Head of caudate nucleus (tissue), 42 donors: ENCODE measurements at regions not wholly inside any gene's neighbourhood (a gene's known extent, or its start where the extent isn't known, plus 50 kb on each side); places are given as distances from the start of the nearest gene placed in this dataset.

Experiments used
- DNase-seq, 42 donors: peaks; one replicate each; pipeline versions ENCODE4 v3.0.0 to v3.0.0-alpha.2; 2020 to 2021; ENCODE audit warnings: mixed read lengths in 7 of 42
- intact Hi-C: fragments of 100-400 bp; cut with DNase I; formaldehyde crosslinking; loops from one replicate; pipeline ENCODE4 v1.15.0; 2022

DNA sequence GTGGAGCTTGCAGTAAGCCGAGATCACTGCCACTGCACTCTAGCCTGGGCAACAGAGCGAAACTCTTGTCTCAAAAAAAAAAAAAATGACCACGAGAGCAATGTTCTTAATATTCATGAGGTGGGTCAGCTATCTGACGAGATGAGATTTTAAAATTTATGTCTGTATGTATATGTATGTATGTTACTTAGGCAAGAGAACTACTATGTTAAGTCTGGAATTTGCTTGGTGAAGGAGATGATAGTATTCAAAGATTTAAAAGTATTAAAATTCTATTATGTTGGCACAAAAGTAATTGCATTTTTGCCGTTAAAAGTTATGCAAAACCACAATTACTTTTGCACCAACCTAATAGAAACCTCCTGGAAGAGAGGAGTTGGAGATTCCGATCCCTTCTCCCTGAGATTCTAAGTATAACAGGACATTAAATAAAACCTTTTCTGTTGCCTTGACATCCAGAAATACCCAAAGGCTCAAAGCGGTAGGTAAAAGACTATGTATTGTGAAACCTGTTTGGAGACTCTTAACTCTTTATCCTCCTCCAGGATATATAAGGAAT, 114.3 kb upstream of the TNS3 start:
- DNase-seq = no peak
- intact Hi-C loops = no loop called here

GRCh38 chr7:47693216-47693615, 111.3 kb upstream of the TNS3 start:
- intact Hi-C loops = no loop called here
- DNase-seq = no peak

DNA sequence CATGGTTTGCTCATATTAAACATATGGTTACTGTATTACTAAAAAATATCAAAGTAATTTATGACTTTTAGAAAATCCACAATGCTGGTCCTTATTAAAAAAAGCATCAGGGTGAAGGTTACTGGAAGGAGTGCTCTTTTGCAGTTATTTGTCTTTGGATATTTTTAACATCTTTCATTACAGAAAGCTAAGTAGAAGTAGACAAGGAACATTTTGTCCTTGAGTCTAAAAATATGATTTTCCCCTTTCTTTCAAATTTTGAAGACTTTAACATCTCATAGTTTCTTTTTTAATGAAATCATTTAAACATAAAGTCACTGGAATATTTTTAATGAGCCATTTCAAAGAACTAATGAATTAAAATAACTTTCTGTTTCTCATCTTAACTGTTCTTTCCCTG, 110.1 kb upstream of the TNS3 start:
- no peak for DNase-seq
- intact Hi-C loops = no loop called here

DNA sequence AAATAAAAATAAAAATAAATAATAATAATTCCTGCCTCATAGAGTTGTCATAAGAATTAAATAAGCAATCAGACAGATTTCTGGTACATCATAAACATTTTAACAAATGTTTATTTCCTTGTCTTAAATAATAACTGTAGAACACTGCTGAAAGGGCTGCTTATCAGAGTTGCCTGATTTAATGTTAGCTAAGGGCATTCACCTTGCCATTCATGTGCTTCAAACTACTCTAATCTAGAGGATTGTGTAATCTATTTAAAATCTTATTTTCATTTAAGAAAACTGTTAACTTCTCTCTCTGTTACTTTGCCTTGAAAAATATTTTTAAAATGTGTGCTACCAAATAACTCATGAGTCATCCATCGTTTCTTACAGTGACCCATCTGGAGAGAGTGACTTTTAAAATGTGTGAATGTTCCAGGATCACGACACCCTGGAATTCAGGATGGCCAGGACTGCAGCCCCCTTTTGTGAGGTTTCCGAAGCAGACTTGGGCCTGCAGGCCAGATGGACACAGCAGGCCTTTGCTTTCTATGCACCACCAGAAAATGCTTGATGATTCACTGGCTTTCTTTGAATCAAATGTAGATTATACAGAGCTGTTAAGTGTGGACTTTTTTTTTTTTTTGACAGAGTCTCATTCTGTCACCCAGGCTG, 109.1 kb upstream of the TNS3 start:
- intact Hi-C loops = no loop called here
- DNase-seq = no peak

DNA sequence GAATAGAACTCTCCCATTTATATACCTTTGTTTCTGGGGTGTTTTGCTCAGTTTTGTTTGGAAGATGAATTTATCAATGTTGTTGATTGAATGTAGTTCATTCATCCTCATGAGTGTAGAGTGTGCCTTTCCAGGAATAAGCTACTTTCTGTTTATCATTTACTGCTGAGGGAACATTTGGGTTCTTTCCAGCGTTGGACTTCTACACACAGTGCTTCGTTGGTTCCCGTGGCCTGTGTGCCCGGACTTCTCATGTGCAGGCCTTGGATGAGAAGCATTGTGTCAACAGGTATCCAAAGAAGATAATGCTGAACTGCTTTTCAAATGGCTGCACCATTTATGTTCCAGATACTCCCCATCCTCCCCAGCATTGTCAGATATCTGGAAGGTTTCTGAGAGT, 107.6 kb upstream of the TNS3 start:
- DNase-seq = peak in 5 of 42 donors; percentile 17 to 47 (median 28)
- intact Hi-C loops = no loop called here

DNA sequence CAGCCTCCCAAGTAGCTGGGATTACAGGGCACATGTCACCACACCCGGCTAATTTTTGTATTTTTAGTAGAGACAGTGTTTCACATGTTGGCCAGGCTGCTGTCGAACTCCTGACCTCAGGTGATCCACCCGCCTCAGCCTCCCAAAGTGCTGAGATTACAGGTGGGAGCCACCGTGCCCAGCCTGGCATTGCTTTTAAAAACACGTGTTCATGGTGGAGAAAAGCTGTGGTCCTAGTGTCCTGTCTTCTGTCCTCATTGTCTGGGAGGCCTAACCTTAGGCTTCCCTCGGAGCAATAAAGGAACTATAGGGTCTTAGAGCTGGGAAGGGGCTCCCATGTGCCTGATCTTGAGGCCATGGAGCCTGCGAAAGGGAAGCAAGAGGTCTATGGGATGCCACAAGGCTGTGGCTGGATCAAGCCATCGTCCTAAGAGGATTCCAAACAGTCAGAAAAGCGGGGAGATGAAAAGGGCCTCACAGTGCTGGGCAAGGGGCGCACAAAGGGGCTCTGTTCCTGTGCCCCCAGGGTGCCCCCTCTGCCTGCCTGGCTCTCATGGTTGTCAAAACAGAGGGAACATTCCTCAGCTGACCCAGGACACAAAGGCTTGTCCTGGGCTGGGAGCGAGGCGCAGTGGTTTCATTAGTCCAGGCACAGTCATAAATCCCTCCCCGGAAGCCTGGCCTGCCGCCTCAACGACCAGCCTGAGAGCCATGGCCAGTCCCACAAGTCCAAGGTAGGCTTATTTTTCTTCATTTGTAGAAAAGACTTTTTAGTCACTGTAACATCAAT, 106.6 kb upstream of the TNS3 start:
- peak; percentile 13 to 79 (median 46) for DNase-seq
- intact Hi-C loops = no loop called here

GRCh38 chr7:47685712-47686376, 103.9 kb upstream of the TNS3 start:
- DNase-seq = no peak
- intact Hi-C loops = no loop called here

- DNase-seq = no peak
- intact Hi-C loops = no loop called here
Observed at GRCh38 chr7:47685151-47685550, 103.2 kb upstream of the TNS3 start.

DNA sequence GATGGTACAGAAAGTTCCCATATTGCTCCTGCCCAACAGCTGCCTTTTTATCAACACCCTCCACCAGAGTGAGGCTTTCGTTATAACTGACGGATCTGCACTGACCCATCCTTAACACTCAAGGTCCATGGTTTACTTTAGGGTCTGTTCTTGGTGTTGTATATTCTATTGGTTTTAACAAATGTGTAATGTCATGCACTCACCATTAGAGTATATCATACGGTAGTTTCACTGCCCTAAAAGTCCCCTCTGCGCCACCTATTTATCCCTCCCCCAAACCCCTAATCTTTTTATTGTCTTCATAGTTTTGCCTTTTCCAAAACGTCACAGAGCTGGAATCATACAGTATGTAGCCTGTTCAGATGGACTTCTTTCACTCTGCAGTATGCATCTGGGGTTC, 102.8 kb upstream of the TNS3 start:
- intact Hi-C loops = no loop called here
- DNase-seq = no peak

GRCh38 chr7:47683485-47683898, 101.6 kb upstream of the TNS3 start:
- no peak for DNase-seq
- intact Hi-C loops = no loop called here

DNA sequence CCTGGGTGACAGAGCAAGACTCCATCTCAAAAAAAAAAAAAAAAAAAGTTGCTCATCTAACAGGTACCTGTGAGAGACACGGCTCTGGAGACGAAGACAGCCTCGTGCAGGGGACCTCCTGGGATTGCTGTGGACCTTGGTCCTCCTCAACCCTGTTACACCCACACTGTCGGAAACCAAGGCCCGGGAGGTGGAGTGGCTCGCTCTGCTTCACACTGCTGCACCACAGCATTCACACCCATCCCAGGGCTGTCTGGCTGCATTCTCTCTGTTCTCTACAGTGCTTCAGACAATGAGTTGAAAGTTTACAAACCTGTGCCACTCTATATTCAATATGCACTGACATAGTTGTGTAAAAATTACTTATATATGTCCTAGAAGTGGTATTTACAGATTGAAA, 101.0 kb upstream of the TNS3 start:
- intact Hi-C loops = no loop called here
- DNase-seq = no peak

- DNase-seq = peak in 16 of 42 donors; percentile 12 to 63 (median 30)
- intact Hi-C loops = no loop called here
Observed at GRCh38 chr7:47681249-47681810, 99.4 kb upstream of the TNS3 start.

- peak in 1 of 42 donors; percentile 8 for DNase-seq
- intact Hi-C loops = no loop called here
Observed at GRCh38 chr7:47678641-47679380, 96.9 kb upstream of the TNS3 start.

DNA sequence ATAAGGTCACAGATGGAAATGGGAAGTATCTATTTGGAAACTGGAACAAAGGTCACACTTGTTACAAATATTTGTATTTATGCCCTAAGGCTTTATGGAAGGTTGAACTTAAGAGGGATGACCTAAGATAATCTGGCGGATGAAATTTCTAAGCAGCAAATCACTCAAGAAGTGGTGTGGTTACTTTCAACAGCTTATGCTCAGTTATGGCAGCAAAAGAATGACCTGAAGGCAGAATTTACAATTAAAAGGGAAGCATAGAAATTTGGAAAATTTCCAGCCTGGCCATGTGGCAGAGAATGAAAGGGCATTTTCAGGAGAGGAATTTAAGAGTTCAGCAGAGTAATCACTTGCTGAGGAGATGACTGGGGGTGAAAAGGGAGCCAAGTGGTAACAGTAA, 95.8 kb upstream of the TNS3 start:
- intact Hi-C loops = no loop called here
- no peak for DNase-seq

GRCh38 chr7:47677093-47677492, 95.2 kb upstream of the TNS3 start:
- DNase-seq = no peak
- intact Hi-C loops = no loop called here

- intact Hi-C loops = no loop called here
- no peak for DNase-seq
Observed at GRCh38 chr7:47672977-47673381, 91.1 kb upstream of the TNS3 start.

- intact Hi-C loops = no loop called here
- peak in 18 of 42 donors; percentile 15 to 77 (median 44) for DNase-seq
Observed at GRCh38 chr7:47672271-47672791, 90.4 kb upstream of the TNS3 start.

- no peak for DNase-seq
- intact Hi-C loops = no loop called here
Observed at GRCh38 chr7:47671358-47671757, 89.4 kb upstream of the TNS3 start.

GRCh38 chr7:47670729-47671128, 88.8 kb upstream of the TNS3 start:
- DNase-seq = peak in 2 of 42 donors; percentile 2 to 18

More at GRCh38 chr7:47670729-47671128, 88.8 kb upstream of the TNS3 start:
- intact Hi-C loops = no loop called here
